ENCODE measurements at regions not wholly inside any gene's neighbourhood (a gene's known extent, or its start where the extent isn't known, plus 50 kb on each side); places are given as distances from the start of the nearest gene placed in this dataset.
"Not testable (repeated sequence)": the region's sequence is repeated elsewhere in the genome, so short reads cannot be mapped to it uniquely, and the experiment has no call there.

GRCh38 chr7:20083781-20084180, 133.4 kb downstream of the MACC1 start:
- no peak for DNase-seq

- DNase-seq, result no peak
These were observed 138.1 kb downstream of the MACC1 start for GRCh38 chr7:20079080-20079479.

- no peak for DNase-seq
These were observed 140.3 kb downstream of the MACC1 start for GRCh38 chr7:20076835-20077234.

DNA sequence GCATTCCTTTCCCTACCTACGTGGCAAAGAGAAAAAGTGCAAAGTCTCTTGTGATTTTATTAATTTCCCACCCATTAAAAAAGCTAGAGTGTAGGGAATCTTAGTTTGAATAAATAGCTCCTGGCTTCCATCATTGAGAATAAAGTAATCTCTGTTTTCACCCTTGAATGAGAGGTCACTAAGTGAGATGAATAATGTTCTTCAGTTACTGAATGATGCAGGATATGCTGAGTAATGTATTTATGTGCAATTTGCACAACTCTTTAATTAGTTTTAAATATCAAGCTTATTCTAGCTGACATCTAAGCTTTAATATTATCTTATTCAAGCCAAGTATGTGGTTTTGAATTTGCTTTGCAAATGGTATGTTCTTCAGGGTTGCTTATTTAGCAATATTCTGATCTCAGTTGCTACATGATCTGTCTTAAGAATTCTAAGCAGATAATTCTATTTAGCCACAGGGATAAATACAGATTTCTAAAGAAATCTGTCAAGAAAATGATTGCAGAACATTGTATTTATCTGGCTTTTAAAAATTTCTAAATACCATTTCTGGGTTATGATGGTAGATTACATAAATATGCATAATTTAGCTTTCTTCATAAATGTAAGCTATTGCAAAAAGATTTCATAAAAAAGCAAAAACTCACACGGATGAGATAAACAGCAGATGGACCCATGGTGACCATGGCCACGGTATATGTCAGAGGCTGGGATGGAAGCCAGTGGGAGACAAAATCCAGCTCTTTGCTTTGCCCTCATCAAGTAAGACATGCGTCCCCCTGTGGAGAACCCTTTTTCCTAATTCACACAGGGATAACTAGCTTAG, 141.0 kb downstream of the MACC1 start:
- DNase-seq, result no peak

DNA sequence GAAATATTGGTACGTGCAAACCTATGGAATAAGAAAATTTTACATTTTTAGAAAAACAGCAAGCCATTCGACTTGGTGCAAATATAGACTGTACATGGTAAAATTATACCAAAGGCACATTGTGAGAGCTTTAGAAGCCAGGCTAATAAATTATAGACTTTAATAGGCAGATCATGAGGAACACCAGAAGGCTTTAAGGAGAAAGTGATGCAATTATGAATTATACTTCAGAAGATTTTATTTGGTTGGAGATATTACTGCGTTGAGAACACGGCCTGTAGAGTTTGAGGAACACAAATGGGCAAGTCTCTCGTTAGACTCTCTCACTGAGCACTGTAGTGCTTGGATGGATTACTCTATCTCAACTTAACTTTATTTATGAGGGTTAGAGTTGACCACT, 141.7 kb downstream of the MACC1 start:
- no peak for DNase-seq

- DNase-seq, result not testable (repeated sequence)
These were observed 149.2 kb downstream of the MACC1 start for GRCh38 chr7:20068004-20068403.

DNA sequence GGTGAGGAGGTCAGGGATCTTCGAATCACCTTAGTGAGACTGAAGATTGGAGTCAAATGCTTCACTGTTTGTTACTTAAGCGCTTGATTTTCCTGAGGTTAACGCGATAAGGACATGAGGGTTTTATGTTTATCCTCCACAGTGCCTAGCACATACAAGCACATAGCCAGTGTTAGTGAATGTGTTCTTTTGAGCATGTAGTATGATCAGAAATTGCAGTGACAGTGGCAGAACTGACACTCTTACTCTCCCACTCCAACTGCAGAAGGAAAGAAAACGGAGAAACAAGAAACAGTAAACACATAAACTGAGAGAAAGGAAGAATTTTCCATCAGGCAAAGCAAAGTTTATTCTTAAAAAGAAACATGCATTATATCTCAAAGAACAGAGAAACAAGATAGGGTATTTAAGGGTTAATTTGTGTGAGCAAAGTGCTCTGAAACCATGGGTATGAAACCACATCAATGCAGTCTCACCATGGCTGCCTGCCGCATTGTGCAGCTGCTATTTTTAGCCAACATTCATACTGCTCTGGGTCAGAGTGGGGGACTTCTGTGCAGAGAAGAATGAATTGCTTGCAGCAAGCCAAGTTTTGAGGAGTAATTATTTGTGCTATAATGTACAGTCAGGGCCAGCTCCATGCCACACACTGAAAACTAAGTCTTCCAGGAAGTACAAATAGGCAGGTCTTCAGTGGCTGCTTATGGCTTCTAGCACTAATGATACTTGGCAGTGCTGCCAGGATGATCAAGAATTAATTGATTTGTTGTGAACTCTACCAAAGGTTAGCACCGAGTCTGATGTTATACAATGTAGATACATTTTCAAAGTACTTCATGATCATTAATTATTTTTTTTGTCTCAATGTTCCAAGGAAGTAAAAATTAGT, 152.0 kb downstream of the MACC1 start:
- DNase-seq, result peak; percentile 19

DNA sequence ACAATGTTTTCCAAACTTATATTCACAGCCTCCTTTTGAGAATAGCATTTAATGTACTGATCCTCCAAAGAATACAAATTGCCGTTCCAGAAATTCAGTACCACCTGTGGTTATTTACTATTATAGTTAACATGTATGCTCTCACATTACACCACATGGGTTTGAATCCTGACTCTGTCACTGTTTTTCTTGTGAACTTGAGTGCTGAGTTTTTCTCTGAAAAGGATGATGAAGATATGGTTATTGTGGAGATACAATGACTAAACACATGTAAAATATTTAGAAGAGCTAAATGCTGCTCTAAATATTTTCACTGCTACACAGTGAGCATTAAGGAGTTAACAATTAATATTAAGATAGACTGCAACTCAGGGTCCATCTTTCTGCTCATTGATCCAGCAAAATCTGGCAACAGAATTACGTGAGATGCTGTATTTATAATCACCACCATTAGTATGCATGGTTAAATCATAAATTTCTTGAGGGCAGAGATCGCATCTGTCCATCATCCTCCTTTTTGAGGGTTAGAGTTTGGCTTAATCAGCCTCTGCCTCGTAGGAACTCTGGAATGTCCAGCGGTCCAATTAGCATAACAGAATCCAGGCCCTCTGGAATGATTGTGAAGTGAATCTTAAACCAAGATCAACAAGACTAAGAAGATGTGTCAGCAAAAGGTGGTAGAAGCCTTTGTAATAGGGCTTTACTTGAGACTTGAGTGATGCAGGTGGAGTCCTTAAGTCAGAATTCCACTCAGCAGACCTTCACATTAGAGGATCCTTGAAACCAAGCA, 152.8 kb downstream of the MACC1 start:
- DNase-seq, result no peak

GRCh38 chr7:20063644-20064043, 153.5 kb downstream of the MACC1 start:
- DNase-seq, result no peak

DNA sequence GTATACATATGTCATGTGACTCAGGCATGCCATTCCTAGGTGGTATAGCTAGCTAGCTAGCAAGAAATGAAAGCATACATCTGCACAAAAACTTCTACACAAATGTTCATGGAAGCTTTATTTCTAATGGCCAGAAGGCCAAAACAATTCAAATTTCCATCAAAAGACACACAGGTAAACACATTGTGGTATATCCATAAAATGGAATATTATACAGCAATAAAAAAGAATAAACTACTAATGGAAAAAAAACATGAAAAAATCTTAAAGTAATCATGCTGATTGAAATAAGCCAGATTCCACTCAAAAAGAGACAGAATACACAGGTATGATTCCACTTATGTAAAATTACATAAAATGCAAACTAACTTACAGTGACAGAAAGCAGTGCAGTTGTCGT, 154.3 kb downstream of the MACC1 start:
- DNase-seq, result no peak

DNA sequence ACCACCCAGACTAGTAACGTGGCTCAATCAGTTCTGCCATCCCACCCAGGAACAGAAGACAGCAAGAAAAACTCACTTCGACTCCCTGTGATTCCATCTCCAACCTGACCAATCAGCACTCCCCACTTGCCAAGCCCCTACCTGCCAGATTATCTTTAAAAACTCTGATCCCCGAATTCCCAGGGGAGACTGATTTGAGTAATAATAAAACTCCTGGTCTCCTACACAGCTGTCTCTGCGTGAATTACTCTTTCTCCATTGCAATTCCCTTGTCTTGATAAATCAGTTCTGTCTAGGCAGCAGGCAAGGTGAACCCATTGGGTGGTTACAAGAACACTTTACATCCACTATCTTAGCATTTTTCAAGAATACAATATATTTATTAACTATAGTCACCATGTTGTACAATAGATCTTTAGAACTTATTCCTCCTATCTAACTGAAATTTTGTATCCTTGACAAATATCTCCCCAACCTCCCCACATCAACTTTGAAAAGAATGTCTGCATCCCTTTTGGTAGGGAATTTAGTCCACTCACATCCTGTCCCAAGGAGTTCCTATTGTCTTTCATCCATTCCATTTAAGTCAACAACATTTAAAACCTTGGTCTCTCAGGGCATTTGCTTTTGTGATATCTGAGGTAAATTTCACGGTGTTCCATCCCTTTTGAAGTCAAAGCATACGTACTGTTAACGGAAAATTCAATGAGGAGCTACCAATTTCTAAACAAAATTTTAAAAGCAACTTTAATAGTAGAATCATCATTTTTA, 163.7 kb downstream of the MACC1 start:
- no peak for DNase-seq

GRCh38 chr7:20050241-20050966, 166.8 kb downstream of the MACC1 start:
- no peak for DNase-seq

GRCh38 chr7:20038676-20039075, 178.5 kb downstream of the MACC1 start:
- DNase-seq, result no peak

DNA sequence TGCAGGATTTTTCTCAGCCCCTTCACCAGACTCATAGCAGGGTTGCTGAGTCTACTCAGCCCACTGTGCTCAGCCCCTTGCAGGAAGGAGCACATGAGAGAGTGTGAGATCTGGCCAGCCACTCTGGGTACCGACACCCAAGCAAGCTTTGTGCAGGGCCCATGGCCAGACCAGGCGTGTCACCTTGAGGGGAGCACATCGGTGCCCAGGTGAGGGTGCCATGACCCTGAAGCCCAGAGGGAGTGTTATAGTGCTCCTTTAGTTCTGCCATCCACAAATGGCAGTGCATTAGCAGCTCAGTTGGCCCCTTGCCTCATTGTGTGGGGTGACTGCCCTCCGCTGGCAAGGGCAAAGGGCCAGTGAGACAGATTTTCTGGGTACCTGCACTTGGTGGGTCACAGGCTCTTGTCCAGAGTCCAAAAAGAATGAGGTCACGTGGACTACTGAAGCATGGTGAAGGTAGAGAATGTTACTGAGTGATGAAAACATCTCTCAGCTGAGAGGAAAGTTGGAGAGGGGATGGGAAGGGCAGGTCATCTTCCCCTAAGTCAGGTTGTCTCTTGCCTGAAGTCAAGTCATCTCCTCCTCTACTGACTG, 181.8 kb downstream of the MACC1 start:
- no peak for DNase-seq

GRCh38 chr7:20033621-20034400, 183.4 kb downstream of the MACC1 start:
- DNase-seq, result peak; percentile 37

GRCh38 chr7:20032741-20033140, 184.4 kb downstream of the MACC1 start:
- no peak for DNase-seq

- no peak for DNase-seq
These were observed 186.2 kb downstream of the MACC1 start for GRCh38 chr7:20030915-20031362.

DNA sequence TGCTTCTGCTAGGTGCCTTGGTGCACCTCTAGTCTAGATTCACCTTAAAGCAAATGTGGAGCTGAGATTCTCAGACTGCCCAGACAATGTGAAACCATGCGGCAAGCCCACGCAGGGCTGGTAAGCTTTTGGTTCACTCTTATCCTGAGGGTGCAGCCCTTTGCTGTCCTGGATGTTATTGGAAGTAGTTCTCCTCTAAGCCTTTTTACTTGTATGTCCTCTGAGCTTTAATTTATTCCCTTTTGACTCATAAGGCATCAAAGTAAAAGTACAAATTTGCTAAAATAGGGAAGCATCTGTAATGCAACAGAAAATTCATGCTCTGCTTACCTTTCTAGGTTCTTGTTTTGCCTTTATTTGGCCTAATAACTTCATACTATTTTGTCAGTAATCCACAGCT, 186.8 kb downstream of the MACC1 start:
- DNase-seq, result no peak

DNA sequence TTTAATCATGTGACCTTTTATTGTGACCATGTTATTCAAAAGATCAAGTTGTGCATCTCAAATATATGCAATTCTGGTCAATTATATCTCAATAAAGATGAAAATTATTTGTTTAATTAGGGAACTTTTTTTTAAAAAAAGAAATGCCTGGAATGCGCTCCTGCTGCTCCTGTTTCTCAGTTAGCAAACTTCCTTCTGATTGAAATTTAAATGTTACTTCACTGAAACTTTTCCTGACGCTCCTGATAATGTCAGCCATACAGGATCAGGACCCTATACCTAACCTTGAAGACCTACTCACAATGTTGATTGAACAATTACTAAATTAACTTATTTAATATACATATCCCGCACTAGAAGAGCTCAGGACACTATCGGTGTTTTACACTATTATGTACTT, 190.4 kb downstream of the MACC1 start:
- DNase-seq, result no peak

DNA sequence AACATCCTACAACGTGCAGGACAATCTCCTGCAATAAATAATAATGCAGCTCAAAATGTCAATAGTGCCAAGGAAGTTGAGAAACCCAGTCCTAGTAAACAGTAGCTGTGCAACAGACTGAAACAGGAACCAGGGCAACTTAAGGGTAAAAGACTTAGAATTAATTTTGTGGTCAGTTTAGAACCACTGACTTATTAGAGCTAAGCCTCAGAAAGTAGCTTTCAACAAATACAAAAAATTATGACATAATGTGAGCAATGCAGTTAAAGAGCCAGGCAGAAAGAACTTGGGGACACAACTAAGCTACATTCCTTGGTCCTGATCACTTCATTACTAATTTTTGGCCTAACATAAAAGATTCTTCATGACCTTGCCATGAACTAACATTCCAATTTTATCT, 195.4 kb downstream of the MACC1 start:
- no peak for DNase-seq

Measured in skin of body (tissue), 1 donor.